M059J (cell line): ENCODE measurements at regions not wholly inside any gene's neighbourhood (a gene's known extent, or its start where the extent isn't known, plus 50 kb on each side); places are given as distances from the start of the nearest gene placed in this dataset.
A peak's percentile ranks its signal among the peaks of the same experiment; 100 is the strongest.
"Not testable (repeated sequence)": the region's sequence is repeated elsewhere in the genome, so short reads cannot be mapped to it uniquely, and the experiment has no call there.

Experiments used
- DNase-seq: peaks from one replicate; pipeline ENCODE4 v3.0.0-alpha.2; 2012; ENCODE audit warnings: low read depth

DNA sequence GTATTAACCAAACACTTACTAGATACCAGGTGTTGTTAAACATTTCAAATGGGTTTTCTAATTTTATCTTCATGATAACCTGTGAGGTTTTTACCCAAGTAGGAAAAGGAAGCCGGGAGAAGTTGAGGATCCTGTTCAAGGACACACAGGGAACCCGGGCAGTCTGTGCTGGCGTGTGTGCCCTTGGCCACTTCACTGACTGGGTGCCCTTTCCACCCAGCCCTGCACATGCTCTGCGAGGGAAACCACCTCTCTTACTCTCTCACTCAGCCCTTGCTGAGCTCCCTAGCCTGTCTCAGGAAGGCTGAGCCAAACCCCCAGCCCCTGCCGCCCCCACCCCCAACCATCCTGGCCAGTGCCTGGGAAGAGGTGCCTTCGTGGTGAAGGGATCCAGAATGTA lies 51.8 kb downstream of the TEX44 start:
- no peak for DNase-seq

DNA sequence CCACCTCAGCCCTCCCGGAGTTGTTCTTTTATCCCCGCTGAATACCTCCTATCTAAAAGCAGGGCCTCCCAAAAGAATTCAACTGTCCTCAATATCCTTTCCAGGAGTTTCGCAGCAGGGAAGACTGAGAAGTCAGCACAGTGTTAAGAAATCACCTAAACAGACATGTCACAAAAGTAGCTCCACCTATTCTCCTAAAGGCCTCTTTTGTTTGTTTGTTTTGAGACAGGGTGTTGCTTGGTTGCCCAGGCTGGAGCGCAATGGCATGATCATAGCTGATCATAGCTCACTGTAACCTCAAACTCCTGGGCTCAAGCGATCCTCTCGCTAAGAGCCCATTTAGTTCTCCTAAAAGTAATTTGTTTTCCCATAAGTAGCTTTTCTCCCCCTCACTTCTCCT lies 53.8 kb downstream of the TEX44 start:
- peak; percentile 50 for DNase-seq

GRCh38 chr2:231648579-231649174 lies 56.0 kb downstream of the TEX44 start:
- DNase-seq = peak; percentile 73

DNA sequence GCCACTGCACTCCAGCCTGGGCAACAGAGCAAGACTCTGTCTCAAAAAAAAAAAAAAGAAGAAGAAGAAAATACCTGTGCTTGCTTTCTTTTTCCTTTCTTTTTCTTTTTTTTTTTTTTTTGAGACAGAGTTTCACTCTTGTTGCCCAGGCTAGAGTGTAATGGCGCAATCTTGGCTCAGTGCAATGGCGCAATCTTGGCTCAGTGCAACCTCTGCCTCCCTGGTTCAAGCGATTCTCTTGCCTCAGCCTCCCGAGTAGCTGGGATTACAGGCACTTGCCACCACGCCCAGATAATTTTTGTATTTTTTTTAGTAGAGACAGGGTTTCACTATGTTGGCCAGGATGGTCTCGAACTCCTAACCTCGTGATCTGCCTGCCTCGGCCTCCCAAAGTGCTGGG lies 56.8 kb upstream of the PTMA start:
- DNase-seq = not testable (repeated sequence)

DNA sequence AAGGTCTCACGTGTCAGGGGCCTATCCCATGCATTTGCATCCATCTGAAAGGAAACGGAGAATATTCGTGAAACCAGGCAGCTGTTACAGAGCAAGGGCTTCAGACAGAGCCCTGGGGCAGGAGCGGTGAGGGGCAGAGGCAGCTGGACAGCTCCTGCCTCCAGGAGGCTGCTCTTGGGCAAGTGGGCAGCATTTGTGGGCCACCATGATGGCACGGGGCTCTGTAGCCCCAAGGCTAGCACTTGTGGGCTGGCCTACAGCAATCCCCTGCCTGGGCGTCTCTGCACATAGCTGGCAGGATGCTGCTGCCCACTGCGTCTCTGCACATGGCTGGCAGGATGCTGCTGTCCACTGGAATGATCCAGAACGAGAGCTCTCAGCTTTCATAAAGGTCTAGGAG lies 52.8 kb upstream of the PTMA start:
- DNase-seq = no peak

- no peak for DNase-seq
These were observed 52.4 kb upstream of the PTMA start for GRCh38 chr2:231655894-231656293.
